ENCODE measurements at regions not wholly inside any gene's neighbourhood (a gene's known extent, or its start where the extent isn't known, plus 50 kb on each side); places are given as distances from the start of the nearest gene placed in this dataset.
A peak's percentile ranks its signal among the peaks of the same experiment; 100 is the strongest.

GRCh38 chr5:109917154-109917546 is 227.4 kb downstream of the MAN2A1 start:
- peaks cover 12 to 80% (median 60%) of the 10 kb centered on the region in 7 donors for H3K4me1 Mint-ChIP-seq
- peak overlapping the region in 4 of 9 donors; percentile 10 to 36 (median 30) for H3K27ac Mint-ChIP-seq
- DNase-seq (no peak), ATAC-seq (no peak)
- peaks cover 2 to 24% (median 6%) of the 10 kb centered on the region in 11 donors for H3K9me3 Mint-ChIP-seq
- Histone ChIP-seq H3K4me1 (ENCODE audit: control insufficient read depth in 2 of 2, insufficient read depth in 2 of 2, low read length in 2 of 2) (peaks cover 21% of the 10 kb centered on the region in 2 donors), H3K9me3 (ENCODE audit: control insufficient read depth in 2 of 3, low read length in 3 of 3) (no peaks in the 10 kb centered on the region), H3K27ac (ENCODE audit: low read depth, low read length) (no peak overlapping the region), H3K27me3 (ENCODE audit: control insufficient read depth in 2 of 2, insufficient read depth in 2 of 2, low read length in 2 of 2) (no peaks in the 10 kb centered on the region), H3K4me3 (ENCODE audit: low read length) (no peak overlapping the region), H3K36me3 (ENCODE audit: control insufficient read depth in 2 of 3, insufficient read depth in 3 of 3, low read length in 3 of 3) (no peaks in the 10 kb centered on the region)
- peaks cover 0 to 11% (median 9%) of the 10 kb centered on the region in 5 donors for H3K36me3 Mint-ChIP-seq
- intact Hi-C loops (cut with micrococcal nuclease): no loop called here
- H3K4me3 Mint-ChIP-seq: no peak overlapping the region
- POLR2A ChIA-PET: interaction anchor here (1.2 kb wide), 1 partner anchor 9 kb away, joined by 3 read pairs; no protein-coding TSS in a partner anchor
- CTCF ChIA-PET: no interaction called here
- no peaks in the 10 kb centered on the region for H3K27me3 Mint-ChIP-seq

- H3K9me3 ChIP-seq (ENCODE audit: control insufficient read depth in 2 of 3, low read length in 3 of 3): no peaks in the 10 kb centered on the region
- no peak overlapping the region for H3K27ac ChIP-seq (ENCODE audit: low read depth, low read length)
- Mint-ChIP-seq H3K9me3 (peaks cover 2 to 24% (median 6%) of the 10 kb centered on the region in 11 donors), H3K4me3 (no peak overlapping the region), H3K27me3 (no peaks in the 10 kb centered on the region), H3K4me1 (peaks cover 17 to 80% (median 63%) of the 10 kb centered on the region in 7 donors), H3K27ac (peak overlapping the region in 4 of 9 donors; percentile 12 to 36 (median 28)), H3K36me3 (peaks cover 0 to 11% (median 9%) of the 10 kb centered on the region in 5 donors)
- H3K27me3 ChIP-seq (ENCODE audit: control insufficient read depth in 2 of 2, insufficient read depth in 2 of 2, low read length in 2 of 2): no peaks in the 10 kb centered on the region
- ChIA-PET CTCF (interaction anchor here (1.7 kb wide), 1 partner anchor 61 kb away, joined by 4 read pairs; no protein-coding TSS in a partner anchor), POLR2A (no interaction called here)
- H3K36me3 ChIP-seq (ENCODE audit: control insufficient read depth in 2 of 3, insufficient read depth in 3 of 3, low read length in 3 of 3): no peaks in the 10 kb centered on the region
- DNase-seq (no peak), ATAC-seq (no peak)
- H3K4me3 ChIP-seq (ENCODE audit: low read length): no peak overlapping the region
- intact Hi-C loops (cut with micrococcal nuclease): no loop called here
- H3K4me1 ChIP-seq (ENCODE audit: control insufficient read depth in 2 of 2, insufficient read depth in 2 of 2, low read length in 2 of 2): peaks cover 29 to 30% of the 10 kb centered on the region in 2 donors
Measured at GRCh38 chr5:109917966-109918365, 228.2 kb downstream of the MAN2A1 start.

GRCh38 chr5:109920736-109921135 is 231.0 kb downstream of the MAN2A1 start:
- H3K27ac ChIP-seq (ENCODE audit: low read depth, low read length): peak overlapping the region; percentile 78
- intact Hi-C loops (cut with micrococcal nuclease): loop anchor here (1.0 to 10.0 kb wide), 15 partner anchors 14 to 1172 kb away; partner anchors contain the start of gene SLC25A46 (in 1 of the 2)
- H3K27ac Mint-ChIP-seq: peak overlapping the region; percentile 89 to 100 (median 97)
- no peaks in the 10 kb centered on the region for H3K27me3 ChIP-seq (ENCODE audit: control insufficient read depth in 2 of 2, insufficient read depth in 2 of 2, low read length in 2 of 2)
- POLR2A ChIA-PET: interaction anchor here (0.6 to 2.5 kb wide), 7 partner anchors 36 to 231 kb away, joined by 3 to 46 read pairs (median 7); partner anchors contain the start of gene MAN2A1
- H3K36me3 Mint-ChIP-seq: peaks cover 0 to 13% (median 9%) of the 10 kb centered on the region in 5 donors
- H3K27me3 Mint-ChIP-seq: no peaks in the 10 kb centered on the region
- peaks cover 17 to 81% (median 62%) of the 10 kb centered on the region in 7 donors for H3K4me1 Mint-ChIP-seq
- peak overlapping the region in 9 of 10 donors; percentile 4 to 91 (median 82) for H3K4me3 Mint-ChIP-seq
- no peaks in the 10 kb centered on the region for H3K9me3 ChIP-seq (ENCODE audit: control insufficient read depth in 2 of 3, low read length in 3 of 3)
- H3K4me1 ChIP-seq (ENCODE audit: control insufficient read depth in 2 of 2, insufficient read depth in 2 of 2, low read length in 2 of 2): peaks cover 34 to 45% of the 10 kb centered on the region in 2 donors
- no peak overlapping the region for H3K4me3 ChIP-seq (ENCODE audit: low read length)
- ATAC-seq: no peak
- DNase-seq: no peak
- H3K9me3 Mint-ChIP-seq: peaks cover 2 to 24% (median 6%) of the 10 kb centered on the region in 11 donors
- H3K36me3 ChIP-seq (ENCODE audit: control insufficient read depth in 2 of 3, insufficient read depth in 3 of 3, low read length in 3 of 3): no peaks in the 10 kb centered on the region
- CTCF ChIA-PET: interaction anchor here (2.5 kb wide), 1 partner anchor 133 kb away, joined by 19 read pairs; no protein-coding TSS in a partner anchor

- H3K27me3 Mint-ChIP-seq: no peaks in the 10 kb centered on the region
- Histone ChIP-seq H3K27ac (ENCODE audit: low read depth, low read length) (peak overlapping the region; percentile 78), H3K4me3 (ENCODE audit: low read length) (peak overlapping the region; percentile 1), H3K27me3 (ENCODE audit: control insufficient read depth in 2 of 2, insufficient read depth in 2 of 2, low read length in 2 of 2) (no peaks in the 10 kb centered on the region), H3K36me3 (ENCODE audit: control insufficient read depth in 2 of 3, insufficient read depth in 3 of 3, low read length in 3 of 3) (no peaks in the 10 kb centered on the region), H3K4me1 (ENCODE audit: control insufficient read depth in 2 of 2, insufficient read depth in 2 of 2, low read length in 2 of 2) (peaks cover 34 to 45% of the 10 kb centered on the region in 2 donors), H3K9me3 (ENCODE audit: control insufficient read depth in 2 of 3, low read length in 3 of 3) (no peaks in the 10 kb centered on the region)
- ATAC-seq (peak; percentile 92), DNase-seq (peak; percentile 13 to 90 (median 84))
- peaks cover 0 to 13% (median 9%) of the 10 kb centered on the region in 5 donors for H3K36me3 Mint-ChIP-seq
- peak overlapping the region; percentile 75 to 91 (median 82) for H3K4me3 Mint-ChIP-seq
- H3K9me3 Mint-ChIP-seq: peaks cover 2 to 24% (median 6%) of the 10 kb centered on the region in 11 donors
- peaks cover 17 to 76% (median 62%) of the 10 kb centered on the region in 7 donors for H3K4me1 Mint-ChIP-seq
- H3K27ac Mint-ChIP-seq: peak overlapping the region; percentile 89 to 100 (median 97)
- POLR2A ChIA-PET: interaction anchor here (0.6 to 2.5 kb wide), 29 partner anchors 8 to 1540 kb away, joined by 3 to 46 read pairs (median 4); partner anchors contain the start of genes FBXL17, MAN2A1 and PJA2
- intact Hi-C loops (cut with micrococcal nuclease): loop anchor here (1.0 to 10.0 kb wide), 19 partner anchors 8 to 1173 kb away; partner anchors contain the start of genes MAN2A1 (in 1 of the 2) and SLC25A46 (in 1 of the 2)
- CTCF ChIA-PET: interaction anchor here (0.6 to 2.5 kb wide), 11 partner anchors 10 to 233 kb away, joined by 3 to 19 read pairs (median 3); partner anchors contain the start of gene MAN2A1
Measured at GRCh38 chr5:109921735-109922380, 232.1 kb downstream of the MAN2A1 start.

GRCh38 chr5:109922381-109922995 is 232.8 kb downstream of the MAN2A1 start:
- peak; percentile 9 for ATAC-seq
- peaks cover 17 to 70% (median 62%) of the 10 kb centered on the region in 7 donors for H3K4me1 Mint-ChIP-seq

GRCh38 chr5:109923205-109923604 is 233.5 kb downstream of the MAN2A1 start:
- no peaks in the 10 kb centered on the region for H3K27me3 Mint-ChIP-seq
- H3K36me3 Mint-ChIP-seq: peaks cover 0 to 9% (median 6%) of the 10 kb centered on the region in 5 donors
- H3K36me3 ChIP-seq (ENCODE audit: control insufficient read depth in 2 of 3, insufficient read depth in 3 of 3, low read length in 3 of 3): no peaks in the 10 kb centered on the region
- ATAC-seq: no peak
- H3K9me3 Mint-ChIP-seq: peaks cover 0 to 18% (median 4%) of the 10 kb centered on the region in 11 donors
- peaks cover 34 to 45% of the 10 kb centered on the region in 2 donors for H3K4me1 ChIP-seq (ENCODE audit: control insufficient read depth in 2 of 2, insufficient read depth in 2 of 2, low read length in 2 of 2)
- ChIA-PET CTCF (interaction anchor here (1.4 kb wide), 1 partner anchor 79 kb away, joined by 3 read pairs; no protein-coding TSS in a partner anchor), POLR2A (interaction anchor here (0.6 to 1.8 kb wide), 4 partner anchors 13 to 514 kb away, joined by 3 to 4 read pairs (median 4); no protein-coding TSS in a partner anchor)
- H3K27ac Mint-ChIP-seq: peak overlapping the region in 8 of 9 donors; percentile 84 to 100 (median 98)
- peak overlapping the region; percentile 78 for H3K27ac ChIP-seq (ENCODE audit: low read depth, low read length)
- intact Hi-C loops (cut with micrococcal nuclease): loop anchor here (2.0 to 10.0 kb wide), 9 partner anchors 14 to 814 kb away; partner anchors contain the start of gene SLC25A46 (in 1 of the 2)
- H3K4me3 ChIP-seq (ENCODE audit: low read length): no peak overlapping the region
- H3K27me3 ChIP-seq (ENCODE audit: control insufficient read depth in 2 of 2, insufficient read depth in 2 of 2, low read length in 2 of 2): no peaks in the 10 kb centered on the region
- DNase-seq: no peak
- H3K4me1 Mint-ChIP-seq: peaks cover 17 to 68% (median 62%) of the 10 kb centered on the region in 7 donors
- H3K4me3 Mint-ChIP-seq: peak overlapping the region in 9 of 10 donors; percentile 7 to 91 (median 46)
- H3K9me3 ChIP-seq (ENCODE audit: control insufficient read depth in 2 of 3, low read length in 3 of 3): no peaks in the 10 kb centered on the region

More at GRCh38 chr5:109922381-109922995, 232.8 kb downstream of the MAN2A1 start:
- DNase-seq: peak in 6 of 9 donors; percentile 13 to 41 (median 36)
- H3K27me3 ChIP-seq (ENCODE audit: control insufficient read depth in 2 of 2, insufficient read depth in 2 of 2, low read length in 2 of 2): no peaks in the 10 kb centered on the region
- Mint-ChIP-seq H3K9me3 (peaks cover 2 to 24% (median 4%) of the 10 kb centered on the region in 11 donors), H3K36me3 (peaks cover 0 to 12% (median 9%) of the 10 kb centered on the region in 5 donors), H3K27ac (peak overlapping the region; percentile 89 to 100 (median 97)), H3K4me3 (peak overlapping the region; percentile 75 to 91 (median 82)), H3K27me3 (no peaks in the 10 kb centered on the region)
- H3K9me3 ChIP-seq (ENCODE audit: control insufficient read depth in 2 of 3, low read length in 3 of 3): no peaks in the 10 kb centered on the region
- H3K4me1 ChIP-seq (ENCODE audit: control insufficient read depth in 2 of 2, insufficient read depth in 2 of 2, low read length in 2 of 2): peaks cover 34 to 45% of the 10 kb centered on the region in 2 donors
- H3K36me3 ChIP-seq (ENCODE audit: control insufficient read depth in 2 of 3, insufficient read depth in 3 of 3, low read length in 3 of 3): no peaks in the 10 kb centered on the region
- peak overlapping the region; percentile 78 for H3K27ac ChIP-seq (ENCODE audit: low read depth, low read length)
- peak overlapping the region; percentile 1 for H3K4me3 ChIP-seq (ENCODE audit: low read length)
- intact Hi-C loops (cut with micrococcal nuclease): loop anchor here (1.0 to 10.0 kb wide), 11 partner anchors 8 to 815 kb away; partner anchors contain the start of genes MAN2A1 (in 1 of the 2) and SLC25A46 (in 1 of the 2)
- POLR2A ChIA-PET: interaction anchor here (0.6 to 2.5 kb wide), 21 partner anchors 8 to 513 kb away, joined by 3 to 46 read pairs (median 4); partner anchors contain the start of genes MAN2A1 and PJA2
- CTCF ChIA-PET: interaction anchor here (0.9 to 2.5 kb wide), 9 partner anchors 9 to 233 kb away, joined by 3 to 19 read pairs (median 3); partner anchors contain the start of gene MAN2A1
